HL-60 (cell line): ENCODE measurements at regions not wholly inside any gene's neighbourhood (a gene's known extent, or its start where the extent isn't known, plus 50 kb on each side); places are given as distances from the start of the nearest gene placed in this dataset.
"Not testable (repeated sequence)": the region's sequence is repeated elsewhere in the genome, so short reads cannot be mapped to it uniquely, and the experiment has no call there.

Experiments
- CTCF ChIP-seq: IDR thresholded peaks from one replicate; pipeline ENCODE4 v1.5.1; 2011; ENCODE audit warnings: low read length, control low read depth, inconsistent platforms; ENCODE audit not compliant: insufficient read depth
- TF ChIP-seq, protein P1 (sequence below): IDR thresholded peaks from 2 replicates; pipeline ENCODE4 v1.6.1; 2012; ENCODE audit warnings: low read depth; ENCODE audit not compliant: insufficient replicate concordance

GRCh38 chr2:149754722-149755121, 167.1 kb upstream of the MMADHC start:
- TF ChIP-seq, protein P1, sequence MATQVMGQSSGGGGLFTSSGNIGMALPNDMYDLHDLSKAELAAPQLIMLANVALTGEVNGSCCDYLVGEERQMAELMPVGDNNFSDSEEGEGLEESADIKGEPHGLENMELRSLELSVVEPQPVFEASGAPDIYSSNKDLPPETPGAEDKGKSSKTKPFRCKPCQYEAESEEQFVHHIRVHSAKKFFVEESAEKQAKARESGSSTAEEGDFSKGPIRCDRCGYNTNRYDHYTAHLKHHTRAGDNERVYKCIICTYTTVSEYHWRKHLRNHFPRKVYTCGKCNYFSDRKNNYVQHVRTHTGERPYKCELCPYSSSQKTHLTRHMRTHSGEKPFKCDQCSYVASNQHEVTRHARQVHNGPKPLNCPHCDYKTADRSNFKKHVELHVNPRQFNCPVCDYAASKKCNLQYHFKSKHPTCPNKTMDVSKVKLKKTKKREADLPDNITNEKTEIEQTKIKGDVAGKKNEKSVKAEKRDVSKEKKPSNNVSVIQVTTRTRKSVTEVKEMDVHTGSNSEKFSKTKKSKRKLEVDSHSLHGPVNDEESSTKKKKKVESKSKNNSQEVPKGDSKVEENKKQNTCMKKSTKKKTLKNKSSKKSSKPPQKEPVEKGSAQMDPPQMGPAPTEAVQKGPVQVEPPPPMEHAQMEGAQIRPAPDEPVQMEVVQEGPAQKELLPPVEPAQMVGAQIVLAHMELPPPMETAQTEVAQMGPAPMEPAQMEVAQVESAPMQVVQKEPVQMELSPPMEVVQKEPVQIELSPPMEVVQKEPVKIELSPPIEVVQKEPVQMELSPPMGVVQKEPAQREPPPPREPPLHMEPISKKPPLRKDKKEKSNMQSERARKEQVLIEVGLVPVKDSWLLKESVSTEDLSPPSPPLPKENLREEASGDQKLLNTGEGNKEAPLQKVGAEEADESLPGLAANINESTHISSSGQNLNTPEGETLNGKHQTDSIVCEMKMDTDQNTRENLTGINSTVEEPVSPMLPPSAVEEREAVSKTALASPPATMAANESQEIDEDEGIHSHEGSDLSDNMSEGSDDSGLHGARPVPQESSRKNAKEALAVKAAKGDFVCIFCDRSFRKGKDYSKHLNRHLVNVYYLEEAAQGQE: not testable (repeated sequence)
- TF ChIP-seq CTCF: not testable (repeated sequence)
